Gastroesophageal sphincter (tissue), 4 donors: ENCODE measurements at regions not wholly inside any gene's neighbourhood (a gene's known extent, or its start where the extent isn't known, plus 50 kb on each side); places are given as distances from the start of the nearest gene placed in this dataset.

Experiments used
- ATAC-seq: fragments of 150-250 bp; one replicate; pipeline ENCODE4 v1.9.1; 2016; ENCODE audit warnings: mild to moderate bottlenecking, moderate library complexity
- H3K27ac ChIP-seq, 4 donors: fragments of 200-600 bp; sonication (generic) in 3 of 4; 1 replicate in 3 of 4; 2 replicates in 1 of 4; pipeline ENCODE4 v1.5.1; 2016 to 2019
- H3K27me3 ChIP-seq: fragments of 200-600 bp; sonication (generic); one replicate; pipeline ENCODE4 v1.5.1; 2019
- H3K36me3 ChIP-seq, 2 donors: fragments of 200-600 bp; sonication (generic); one replicate each; pipeline ENCODE4 v1.5.1; 2019; ENCODE audit warnings: control low read depth in 1 of 2
- H3K4me1 ChIP-seq, 3 donors: fragments of 200-600 bp; sonication (generic); 1 replicate in 2 of 3; 2 replicates in 1 of 3; pipeline ENCODE4 v1.5.1; 2016 to 2019; ENCODE audit warnings: control low read depth in 2 of 3
- H3K4me3 ChIP-seq, 2 donors: fragments of 200-600 bp; sonication (generic); one replicate each; pipeline ENCODE4 v1.5.1; 2019; ENCODE audit warnings: mild to moderate bottlenecking in 1 of 2, moderate library complexity in 1 of 2
- H3K9me3 ChIP-seq, 3 donors: fragments of 200-600 bp; sonication (generic); one replicate each; pipeline ENCODE4 v1.5.1; 2017 to 2019; ENCODE audit warnings: control low read depth in 2 of 3
- EP300 ChIP-seq: sonication (generic); formaldehyde crosslinking; IDR thresholded peaks from one replicate; pipeline ENCODE4 v1.6.1; 2017; ENCODE audit warnings: antibody characterized with exemption, mild to moderate bottlenecking
- POLR2A ChIP-seq, 2 donors: fragments of 450-650 bp; IDR thresholded peaks; one replicate each; pipeline ENCODE4 v1.6.1; 2017; ENCODE audit warnings: antibody characterized with exemption in 2 of 2, mild to moderate bottlenecking in 2 of 2, moderate library complexity in 1 of 2
- POLR2AphosphoS5 ChIP-seq: sonication (generic); formaldehyde crosslinking; IDR thresholded peaks from one replicate; pipeline ENCODE4 v1.6.1; 2017; ENCODE audit warnings: antibody characterized with exemption
- WGBS, 2 donors: methylation state at CpG; one replicate each; pipeline ENCODE4 v1.1.5; 2018; ENCODE audit warnings: low coverage in 1 of 2; 5-methylcytosine and 5-hydroxymethylcytosine counted together
- TF ChIP-seq, protein P1 (sequence below), 4 experiments: fragments of 200-600 bp in 2 of 4; fragments of 450-650 bp in 2 of 4; sonication (generic) in 1 of 4; IDR thresholded peaks; one replicate each; pipeline ENCODE4 v1.5.1; 2017 to 2019; ENCODE audit warnings: antibody characterized with exemption in 4 of 4, mild to moderate bottlenecking in 2 of 4, moderate library complexity in 2 of 4

DNA sequence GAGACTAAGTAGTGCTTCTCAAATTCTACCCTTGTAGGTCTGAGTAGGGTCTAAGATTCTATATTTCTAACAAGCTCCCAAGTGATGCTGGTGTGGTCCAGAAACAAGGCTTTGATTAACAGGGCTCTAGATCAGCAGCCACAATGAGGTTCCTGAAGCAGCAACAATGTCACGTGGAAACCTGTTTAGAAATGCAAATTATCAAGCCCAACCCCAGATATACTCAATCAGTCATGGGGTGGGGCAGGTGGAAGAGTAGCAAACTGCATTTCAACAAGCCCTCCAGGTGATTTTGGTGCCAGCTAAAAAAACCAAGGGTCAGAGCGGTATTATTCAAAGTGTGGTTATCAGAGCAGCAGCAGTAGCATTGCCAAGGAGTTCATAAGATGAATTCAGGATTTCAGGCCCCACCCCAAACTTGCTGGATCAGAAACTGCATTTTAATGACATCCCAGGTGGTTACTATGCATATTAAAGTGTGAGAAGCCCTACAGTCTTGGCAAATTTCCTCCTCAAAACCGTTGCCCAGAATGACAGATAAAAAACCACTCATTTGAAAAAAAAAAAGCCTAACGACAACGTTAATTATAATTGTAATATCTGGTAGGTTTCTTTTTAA lies 199.2 kb downstream of the AHR start:
- no peaks in the 10 kb centered on the region for H3K9me3 ChIP-seq
- no peak for ATAC-seq
- H3K27ac ChIP-seq = no peak overlapping the region
- no peak for TF ChIP-seq POLR2A (IDR thresholded peaks at IDR 0.05)
- no peak for TF ChIP-seq POLR2AphosphoS5
- H3K4me1 ChIP-seq = no peaks in the 10 kb centered on the region
- H3K27me3 ChIP-seq = no peaks in the 10 kb centered on the region
- no peaks in the 10 kb centered on the region for H3K36me3 ChIP-seq
- WGBS, 2 donors = 69 to 70% methylated on average over 4 to 5 of the region's 5 CpGs
- no peak overlapping the region for H3K4me3 ChIP-seq

DNA sequence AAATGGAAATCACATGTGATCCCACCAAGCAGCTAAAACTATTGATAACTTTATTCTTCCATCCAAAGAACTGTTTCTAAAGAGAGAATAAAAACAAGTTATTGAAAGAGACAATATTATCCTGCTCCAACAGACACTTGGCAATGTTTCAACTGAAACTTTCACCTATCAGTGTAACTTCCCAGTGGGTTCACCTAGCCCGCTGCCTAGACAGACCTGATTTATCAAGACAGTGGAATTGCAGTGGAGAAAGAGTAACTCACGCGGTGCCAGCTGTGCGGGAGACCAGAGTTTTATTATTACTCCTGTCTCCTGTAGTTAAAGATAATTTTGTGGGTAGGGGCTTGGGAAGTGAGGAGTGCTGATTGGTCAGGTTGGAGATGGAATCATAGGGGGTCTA lies 199.8 kb downstream of the AHR start:
- Histone ChIP-seq H3K27me3 (no peaks in the 10 kb centered on the region), H3K4me3 (no peak overlapping the region), H3K4me1 (no peaks in the 10 kb centered on the region), H3K36me3 (no peaks in the 10 kb centered on the region), H3K9me3 (no peaks in the 10 kb centered on the region), H3K27ac (no peak overlapping the region)
- 81 to 92% methylated on average over 4 of the region's 4 CpGs for WGBS, 2 donors
- ATAC-seq = no peak
- TF ChIP-seq POLR2A (IDR thresholded peaks at IDR 0.05) (no peak), POLR2AphosphoS5 (no peak), EP300 (no peak)
- TF ChIP-seq, protein P1, sequence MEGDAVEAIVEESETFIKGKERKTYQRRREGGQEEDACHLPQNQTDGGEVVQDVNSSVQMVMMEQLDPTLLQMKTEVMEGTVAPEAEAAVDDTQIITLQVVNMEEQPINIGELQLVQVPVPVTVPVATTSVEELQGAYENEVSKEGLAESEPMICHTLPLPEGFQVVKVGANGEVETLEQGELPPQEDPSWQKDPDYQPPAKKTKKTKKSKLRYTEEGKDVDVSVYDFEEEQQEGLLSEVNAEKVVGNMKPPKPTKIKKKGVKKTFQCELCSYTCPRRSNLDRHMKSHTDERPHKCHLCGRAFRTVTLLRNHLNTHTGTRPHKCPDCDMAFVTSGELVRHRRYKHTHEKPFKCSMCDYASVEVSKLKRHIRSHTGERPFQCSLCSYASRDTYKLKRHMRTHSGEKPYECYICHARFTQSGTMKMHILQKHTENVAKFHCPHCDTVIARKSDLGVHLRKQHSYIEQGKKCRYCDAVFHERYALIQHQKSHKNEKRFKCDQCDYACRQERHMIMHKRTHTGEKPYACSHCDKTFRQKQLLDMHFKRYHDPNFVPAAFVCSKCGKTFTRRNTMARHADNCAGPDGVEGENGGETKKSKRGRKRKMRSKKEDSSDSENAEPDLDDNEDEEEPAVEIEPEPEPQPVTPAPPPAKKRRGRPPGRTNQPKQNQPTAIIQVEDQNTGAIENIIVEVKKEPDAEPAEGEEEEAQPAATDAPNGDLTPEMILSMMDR (IDR thresholded peaks at IDR 0.05) = no peak

DNA sequence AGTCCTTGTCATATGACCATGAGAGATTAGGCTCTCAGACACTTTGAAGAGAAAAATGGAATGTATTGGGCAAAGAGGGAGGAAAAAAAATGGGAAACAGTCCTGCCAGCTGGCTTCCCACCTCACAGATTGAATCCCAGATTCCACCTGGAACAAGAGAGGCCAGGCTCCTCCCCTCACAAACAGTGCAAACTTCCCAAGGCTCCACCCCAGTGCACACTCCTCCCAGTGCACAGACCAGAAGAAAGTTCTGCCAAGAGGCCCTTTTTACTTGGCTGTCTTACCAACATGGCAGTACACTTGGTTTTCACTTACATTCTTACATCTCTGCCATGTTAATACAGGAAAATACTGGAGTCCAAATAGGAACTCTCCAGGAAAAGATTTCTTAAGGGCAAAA lies 202.3 kb downstream of the AHR start:
- no peak overlapping the region for H3K27ac ChIP-seq
- no peaks in the 10 kb centered on the region for H3K27me3 ChIP-seq
- H3K9me3 ChIP-seq = no peaks in the 10 kb centered on the region
- H3K36me3 ChIP-seq = no peaks in the 10 kb centered on the region
- TF ChIP-seq POLR2AphosphoS5 (no peak), EP300 (no peak), POLR2A (IDR thresholded peaks at IDR 0.05) (no peak)
- TF ChIP-seq, protein P1 (IDR thresholded peaks at IDR 0.05) = no peak
- H3K4me3 ChIP-seq = no peak overlapping the region
- ATAC-seq = no peak
- no peaks in the 10 kb centered on the region for H3K4me1 ChIP-seq

GRCh38 chr7:17501441-17502212 lies 203.2 kb downstream of the AHR start:
- no peak overlapping the region for H3K4me3 ChIP-seq
- H3K9me3 ChIP-seq = no peaks in the 10 kb centered on the region
- no peak for TF ChIP-seq POLR2AphosphoS5
- TF ChIP-seq, protein P1 (IDR thresholded peaks at IDR 0.05) = no peak
- no peak for TF ChIP-seq EP300
- no peak for TF ChIP-seq POLR2A (IDR thresholded peaks at IDR 0.05)
- peaks cover 0 to 8% (median 0%) of the 10 kb centered on the region in 3 donors for H3K4me1 ChIP-seq
- ATAC-seq = no peak
- H3K27me3 ChIP-seq = no peaks in the 10 kb centered on the region
- 73 to 100% methylated on average over 1 of the region's 1 CpG for WGBS, 2 donors
- no peak overlapping the region for H3K27ac ChIP-seq
- H3K36me3 ChIP-seq = no peaks in the 10 kb centered on the region

- H3K27me3 ChIP-seq = no peaks in the 10 kb centered on the region
- peaks cover 0 to 11% (median 0%) of the 10 kb centered on the region in 3 donors for H3K4me1 ChIP-seq
- no peaks in the 10 kb centered on the region for H3K36me3 ChIP-seq
- H3K4me3 ChIP-seq = no peak overlapping the region
- no peaks in the 10 kb centered on the region for H3K9me3 ChIP-seq
- ATAC-seq = no peak
- H3K27ac ChIP-seq = no peak overlapping the region
- 36 to 64% methylated on average over 2 of the region's 2 CpGs for WGBS, 2 donors
- TF ChIP-seq, protein P1 (IDR thresholded peaks at IDR 0.05) = no peak
Measured at GRCh38 chr7:17502213-17503060, 204.0 kb downstream of the AHR start.
